WERI-Rb-1 (cell line): ENCODE measurements at regions not wholly inside any gene's neighbourhood (a gene's known extent, or its start where the extent isn't known, plus 50 kb on each side); places are given as distances from the start of the nearest gene placed in this dataset.

Source experiments
- DNase-seq: peaks from one replicate; pipeline ENCODE4 v3.0.0-alpha.2; 2020
- H3K27ac ChIP-seq: fragments of 250-450 bp; sonication (Bioruptor Pico); 2 replicates; pipeline ENCODE4 v1.5.1; 2020; ENCODE audit warnings: mild to moderate bottlenecking, moderate library complexity
- H3K27me3 ChIP-seq: fragments of 250-450 bp; sonication (Bioruptor Pico); 2 replicates; pipeline ENCODE4 v1.5.1; 2021; ENCODE audit warnings: mild to moderate bottlenecking, low read depth, moderate library complexity; ENCODE audit not compliant: insufficient read depth, severe bottlenecking
- H3K36me3 ChIP-seq: fragments of 250-450 bp; sonication (Bioruptor Pico); 2 replicates; pipeline ENCODE4 v1.5.1; 2020; ENCODE audit warnings: mild to moderate bottlenecking, moderate library complexity
- H3K4me3 ChIP-seq: 2 replicates; pipeline ENCODE4 v1.5.1; 2011; ENCODE audit warnings: low read depth, mild to moderate bottlenecking, control low read depth, low read length
- H3K9me3 ChIP-seq: fragments of 250-450 bp; sonication (Bioruptor Pico); 2 replicates; pipeline ENCODE4 v1.5.1; 2021; ENCODE audit warnings: mild to moderate bottlenecking, moderate library complexity; ENCODE audit not compliant: severe bottlenecking
- TF ChIP-seq, protein P1 (sequence below): IDR thresholded peaks from 2 replicates; pipeline ENCODE4 v1.5.1; 2011; ENCODE audit warnings: low read depth, mild to moderate bottlenecking, control low read depth, inconsistent platforms, low read length

DNA sequence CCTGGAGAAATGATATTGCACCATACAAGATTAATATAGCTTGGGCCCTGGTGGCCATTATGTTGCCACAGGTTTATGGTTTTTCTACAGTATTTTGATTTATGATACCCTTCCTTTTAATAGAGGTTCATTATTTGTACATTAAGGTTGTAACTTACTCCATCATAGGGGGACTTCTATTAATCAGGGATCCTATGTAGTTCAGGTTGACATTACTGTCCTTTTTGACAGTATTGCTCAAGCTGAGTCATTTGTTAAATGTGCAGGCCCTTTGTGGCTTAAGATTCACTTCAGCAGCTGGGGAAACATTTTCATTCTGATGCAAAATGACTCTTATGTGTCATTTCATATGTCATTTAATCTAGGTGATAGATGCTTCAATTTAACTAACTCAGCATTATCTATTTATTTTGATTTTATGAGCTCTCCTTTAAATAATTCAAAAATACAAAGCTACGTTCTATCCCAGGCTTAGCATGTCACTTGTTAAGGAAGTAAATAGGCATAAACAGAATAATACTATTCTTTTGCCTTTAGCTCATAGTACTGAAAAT lies 686.9 kb upstream of the NCAM2 start:
- TF ChIP-seq, protein P1, sequence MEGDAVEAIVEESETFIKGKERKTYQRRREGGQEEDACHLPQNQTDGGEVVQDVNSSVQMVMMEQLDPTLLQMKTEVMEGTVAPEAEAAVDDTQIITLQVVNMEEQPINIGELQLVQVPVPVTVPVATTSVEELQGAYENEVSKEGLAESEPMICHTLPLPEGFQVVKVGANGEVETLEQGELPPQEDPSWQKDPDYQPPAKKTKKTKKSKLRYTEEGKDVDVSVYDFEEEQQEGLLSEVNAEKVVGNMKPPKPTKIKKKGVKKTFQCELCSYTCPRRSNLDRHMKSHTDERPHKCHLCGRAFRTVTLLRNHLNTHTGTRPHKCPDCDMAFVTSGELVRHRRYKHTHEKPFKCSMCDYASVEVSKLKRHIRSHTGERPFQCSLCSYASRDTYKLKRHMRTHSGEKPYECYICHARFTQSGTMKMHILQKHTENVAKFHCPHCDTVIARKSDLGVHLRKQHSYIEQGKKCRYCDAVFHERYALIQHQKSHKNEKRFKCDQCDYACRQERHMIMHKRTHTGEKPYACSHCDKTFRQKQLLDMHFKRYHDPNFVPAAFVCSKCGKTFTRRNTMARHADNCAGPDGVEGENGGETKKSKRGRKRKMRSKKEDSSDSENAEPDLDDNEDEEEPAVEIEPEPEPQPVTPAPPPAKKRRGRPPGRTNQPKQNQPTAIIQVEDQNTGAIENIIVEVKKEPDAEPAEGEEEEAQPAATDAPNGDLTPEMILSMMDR = no peak
- DNase-seq = no peak
- Histone ChIP-seq H3K27me3 (peaks cover 18% of the 10 kb centered on the region), H3K27ac (no peak overlapping the region), H3K36me3 (no peaks in the 10 kb centered on the region), H3K9me3 (no peaks in the 10 kb centered on the region), H3K4me3 (no peak overlapping the region)

- Histone ChIP-seq H3K36me3 (no peaks in the 10 kb centered on the region), H3K27ac (no peak overlapping the region), H3K27me3 (peaks cover 19% of the 10 kb centered on the region), H3K4me3 (no peak overlapping the region), H3K9me3 (peaks cover 3% of the 10 kb centered on the region)
- TF ChIP-seq, protein P1 = no peak
- DNase-seq = no peak
Measured at GRCh38 chr21:20313013-20313412, 685.2 kb upstream of the NCAM2 start.

DNA sequence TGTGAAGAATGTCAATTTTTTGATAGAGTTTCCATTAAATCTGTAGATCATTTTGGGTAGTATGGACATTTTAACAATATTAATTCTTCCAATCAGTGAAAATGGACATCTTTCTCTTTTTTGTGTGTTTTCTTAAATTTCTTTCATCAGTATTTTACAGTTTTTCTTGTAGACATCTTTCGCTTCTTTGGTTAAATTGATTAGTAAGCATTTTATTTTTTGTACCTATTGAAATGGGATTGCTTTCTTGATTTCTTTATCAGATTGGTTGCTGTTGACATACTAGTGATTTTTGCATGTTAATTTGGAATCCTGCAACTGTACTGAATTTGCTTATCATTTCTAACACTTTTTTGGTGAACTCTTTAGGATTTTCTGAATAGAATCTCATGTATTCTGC lies 683.2 kb upstream of the NCAM2 start:
- no peak overlapping the region for H3K27ac ChIP-seq
- no peak overlapping the region for H3K4me3 ChIP-seq
- H3K27me3 ChIP-seq = peaks cover 9% of the 10 kb centered on the region
- no peaks in the 10 kb centered on the region for H3K36me3 ChIP-seq
- TF ChIP-seq, protein P1 = no peak
- peaks cover 3% of the 10 kb centered on the region for H3K9me3 ChIP-seq
- DNase-seq = no peak

GRCh38 chr21:20329636-20330035 lies 668.6 kb upstream of the NCAM2 start:
- peaks cover 3% of the 10 kb centered on the region for H3K27me3 ChIP-seq
- TF ChIP-seq, protein P1 = no peak
- no peak overlapping the region for H3K4me3 ChIP-seq
- no peaks in the 10 kb centered on the region for H3K9me3 ChIP-seq
- no peak for DNase-seq
- no peak overlapping the region for H3K27ac ChIP-seq
- H3K36me3 ChIP-seq = no peaks in the 10 kb centered on the region

DNA sequence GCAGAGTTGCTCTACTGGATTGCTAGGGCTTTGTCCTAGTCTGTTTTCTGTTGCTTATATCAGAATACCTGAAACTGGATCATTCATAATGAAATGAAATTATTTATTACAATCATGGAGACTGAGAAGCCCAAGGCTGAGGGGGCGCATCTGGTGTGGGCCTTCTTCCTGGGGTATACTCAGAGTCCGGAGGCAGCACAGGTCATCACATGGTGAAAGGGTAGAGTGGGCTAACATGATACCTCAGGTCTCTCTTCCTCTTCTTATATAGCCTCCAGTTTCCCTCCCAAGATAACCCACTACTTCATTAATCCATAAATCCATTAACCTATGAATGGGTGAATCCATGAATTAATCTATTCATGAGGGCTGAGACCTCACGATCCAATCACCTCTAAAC lies 667.6 kb upstream of the NCAM2 start:
- TF ChIP-seq, protein P1 = no peak
- H3K4me3 ChIP-seq = no peak overlapping the region

GRCh38 chr21:20334585-20334984 lies 663.6 kb upstream of the NCAM2 start:
- H3K4me3 ChIP-seq = no peak overlapping the region
- no peaks in the 10 kb centered on the region for H3K36me3 ChIP-seq
- no peaks in the 10 kb centered on the region for H3K27me3 ChIP-seq
- H3K27ac ChIP-seq = no peak overlapping the region
- no peak for DNase-seq
- no peaks in the 10 kb centered on the region for H3K9me3 ChIP-seq
- TF ChIP-seq, protein P1 = no peak

More for the DNA sequence above, 667.6 kb upstream of the NCAM2 start:
- no peak for DNase-seq
- Histone ChIP-seq H3K36me3 (no peaks in the 10 kb centered on the region), H3K27me3 (peaks cover 3% of the 10 kb centered on the region), H3K27ac (no peak overlapping the region), H3K9me3 (no peaks in the 10 kb centered on the region)
